SK-N-SH treated with all-trans-retinoic acid at 6 μM for 48 hours (cell line): ENCODE measurements at regions not wholly inside any gene's neighbourhood (a gene's known extent, or its start where the extent isn't known, plus 50 kb on each side); places are given as distances from the start of the nearest gene placed in this dataset.

ENCODE experiments used
- ATAC-seq: fragments of 200-7000 bp; cut with Tn5 transposase; 3 replicates; pipeline ENCODE4 v1.9.1; 2020; ENCODE audit warnings: mild to moderate bottlenecking, moderate library complexity
- ARNTL ChIP-seq: fragments of 450-650 bp; formaldehyde crosslinking; IDR thresholded peaks from 2 replicates; pipeline ENCODE4 v1.5.0; 2020; ENCODE audit warnings: low read depth, mild to moderate bottlenecking, moderate library complexity, borderline replicate concordance
- BACH2 ChIP-seq: fragments of 250-450 bp; sonication (Bioruptor Pico); IDR thresholded peaks from 2 replicates; pipeline ENCODE4 v1.9.0; 2021; ENCODE audit warnings: mild to moderate bottlenecking, borderline replicate concordance
- CREB5 ChIP-seq: fragments of 250-450 bp; sonication (Bioruptor Pico); IDR thresholded peaks from 2 replicates; pipeline ENCODE4 v1.5.1; 2020; ENCODE audit warnings: low read depth, mild to moderate bottlenecking, moderate library complexity
- CSDC2 ChIP-seq: fragments of 250-450 bp; sonication (Bioruptor Pico); IDR thresholded peaks from 2 replicates; pipeline ENCODE4 v1.5.0; 2020; ENCODE audit warnings: mild to moderate bottlenecking, moderate library complexity
- ESRRG ChIP-seq: fragments of 250-450 bp; sonication (Bioruptor Pico); IDR thresholded peaks from 2 replicates; pipeline ENCODE4 v1.6.1; 2021; ENCODE audit warnings: mild to moderate bottlenecking
- GLIS3 ChIP-seq: fragments of 250-450 bp; sonication (Bioruptor Pico); IDR thresholded peaks from 2 replicates; pipeline ENCODE4 v1.5.0; 2020; ENCODE audit warnings: mild to moderate bottlenecking, moderate library complexity
- OSR1 ChIP-seq: fragments of 250-450 bp; sonication (Bioruptor Pico); IDR thresholded peaks from 2 replicates; pipeline ENCODE4 v1.8.0; 2022; ENCODE audit warnings: moderate library complexity, mild to moderate bottlenecking, inconsistent platforms
- PPARA ChIP-seq: fragments of 250-450 bp; sonication (Bioruptor Pico); IDR thresholded peaks from 2 replicates; pipeline ENCODE4 v1.5.0; 2020; ENCODE audit warnings: mild to moderate bottlenecking, borderline replicate concordance
- RARB ChIP-seq: fragments of 250-450 bp; sonication (Bioruptor Pico); IDR thresholded peaks from 2 replicates; pipeline ENCODE4 v1.8.0; 2021; ENCODE audit warnings: mild to moderate bottlenecking, moderate library complexity
- SNAI2 ChIP-seq: fragments of 250-450 bp; sonication (Bioruptor Pico); IDR thresholded peaks from 2 replicates; pipeline ENCODE4 v1.5.0; 2020; ENCODE audit warnings: mild to moderate bottlenecking, moderate library complexity
- TCF4 ChIP-seq: fragments of 250-450 bp; sonication (Bioruptor Pico); IDR thresholded peaks from 2 replicates; pipeline ENCODE4 v1.8.0; 2021; ENCODE audit warnings: mild to moderate bottlenecking, moderate library complexity, borderline replicate concordance
- TOX ChIP-seq: fragments of 250-450 bp; sonication (Bioruptor Pico); IDR thresholded peaks from 2 replicates; pipeline ENCODE4 v1.8.0; 2021; ENCODE audit warnings: mild to moderate bottlenecking, moderate library complexity, borderline replicate concordance
- TSHZ2 ChIP-seq: fragments of 250-450 bp; sonication (Bioruptor Pico); IDR thresholded peaks from 2 replicates; pipeline ENCODE4 v1.5.0; 2020; ENCODE audit warnings: mild to moderate bottlenecking, moderate library complexity
- ZC3H10 ChIP-seq: fragments of 250-450 bp; sonication (Bioruptor Pico); IDR thresholded peaks from 2 replicates; pipeline ENCODE4 v1.5.1; 2021; ENCODE audit warnings: mild to moderate bottlenecking, moderate library complexity
- ZFP3 ChIP-seq: fragments of 250-450 bp; sonication (Bioruptor Pico); IDR thresholded peaks from 2 replicates; pipeline ENCODE4 v1.5.0; 2020; ENCODE audit warnings: mild to moderate bottlenecking, moderate library complexity
- ZFP30 ChIP-seq: fragments of 450-650 bp; formaldehyde crosslinking; IDR thresholded peaks from 2 replicates; pipeline ENCODE4 v1.5.0; 2022; ENCODE audit warnings: mild to moderate bottlenecking, moderate library complexity
- ZNF565 ChIP-seq: fragments of 450-650 bp; formaldehyde crosslinking; conservative IDR thresholded peaks from 2 replicates; pipeline ENCODE4 v1.5.0; 2020; ENCODE audit warnings: low read depth, mild to moderate bottlenecking, moderate library complexity
- ZNF70 ChIP-seq: fragments of 450-650 bp; formaldehyde crosslinking; IDR thresholded peaks from 2 replicates; pipeline ENCODE4 v1.5.0; 2020; ENCODE audit warnings: mild to moderate bottlenecking, moderate library complexity
- ZNF8 ChIP-seq: fragments of 450-650 bp; formaldehyde crosslinking; IDR thresholded peaks from 2 replicates; pipeline ENCODE4 v1.5.0; 2020; ENCODE audit warnings: mild to moderate bottlenecking, moderate library complexity
- TF ChIP-seq, protein P1 (sequence below): fragments of 250-450 bp; sonication (Bioruptor Pico); IDR thresholded peaks from 2 replicates; pipeline ENCODE4 v1.8.0; 2020; ENCODE audit warnings: mild to moderate bottlenecking, moderate library complexity, borderline replicate concordance
- TF ChIP-seq, protein P2 (sequence below): fragments of 250-450 bp; sonication (Bioruptor Pico); IDR thresholded peaks from 2 replicates; pipeline ENCODE4 v1.5.1; 2021; ENCODE audit warnings: mild to moderate bottlenecking, moderate library complexity
- TF ChIP-seq, protein P3 (sequence below): fragments of 250-450 bp; sonication (Bioruptor Pico); IDR thresholded peaks from 2 replicates; pipeline ENCODE4 v1.8.0; 2021; ENCODE audit warnings: low read depth, mild to moderate bottlenecking, moderate library complexity, borderline replicate concordance

GRCh38 chr7:155953501-155953778 is 141.2 kb upstream of the SHH start (continued):
- TF ChIP-seq, protein P1, sequence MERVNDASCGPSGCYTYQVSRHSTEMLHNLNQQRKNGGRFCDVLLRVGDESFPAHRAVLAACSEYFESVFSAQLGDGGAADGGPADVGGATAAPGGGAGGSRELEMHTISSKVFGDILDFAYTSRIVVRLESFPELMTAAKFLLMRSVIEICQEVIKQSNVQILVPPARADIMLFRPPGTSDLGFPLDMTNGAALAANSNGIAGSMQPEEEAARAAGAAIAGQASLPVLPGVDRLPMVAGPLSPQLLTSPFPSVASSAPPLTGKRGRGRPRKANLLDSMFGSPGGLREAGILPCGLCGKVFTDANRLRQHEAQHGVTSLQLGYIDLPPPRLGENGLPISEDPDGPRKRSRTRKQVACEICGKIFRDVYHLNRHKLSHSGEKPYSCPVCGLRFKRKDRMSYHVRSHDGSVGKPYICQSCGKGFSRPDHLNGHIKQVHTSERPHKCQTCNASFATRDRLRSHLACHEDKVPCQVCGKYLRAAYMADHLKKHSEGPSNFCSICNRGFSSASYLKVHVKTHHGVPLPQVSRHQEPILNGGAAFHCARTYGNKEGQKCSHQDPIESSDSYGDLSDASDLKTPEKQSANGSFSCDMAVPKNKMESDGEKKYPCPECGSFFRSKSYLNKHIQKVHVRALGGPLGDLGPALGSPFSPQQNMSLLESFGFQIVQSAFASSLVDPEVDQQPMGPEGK (CRISPR knock-in tag), result no peak
- TF ChIP-seq TCF4 (no peak), TOX (no peak), ZNF565 (no peak), BACH2 (no peak), RARB (no peak), ZNF8 (CRISPR knock-in tag) (no peak), ZNF70 (CRISPR knock-in tag) (no peak), SNAI2 (CRISPR knock-in tag) (no peak)
- TF ChIP-seq, all 23 proteins: peak for 0

- no peak for TF ChIP-seq CSDC2 (CRISPR knock-in tag)
- TF ChIP-seq, protein P2, sequence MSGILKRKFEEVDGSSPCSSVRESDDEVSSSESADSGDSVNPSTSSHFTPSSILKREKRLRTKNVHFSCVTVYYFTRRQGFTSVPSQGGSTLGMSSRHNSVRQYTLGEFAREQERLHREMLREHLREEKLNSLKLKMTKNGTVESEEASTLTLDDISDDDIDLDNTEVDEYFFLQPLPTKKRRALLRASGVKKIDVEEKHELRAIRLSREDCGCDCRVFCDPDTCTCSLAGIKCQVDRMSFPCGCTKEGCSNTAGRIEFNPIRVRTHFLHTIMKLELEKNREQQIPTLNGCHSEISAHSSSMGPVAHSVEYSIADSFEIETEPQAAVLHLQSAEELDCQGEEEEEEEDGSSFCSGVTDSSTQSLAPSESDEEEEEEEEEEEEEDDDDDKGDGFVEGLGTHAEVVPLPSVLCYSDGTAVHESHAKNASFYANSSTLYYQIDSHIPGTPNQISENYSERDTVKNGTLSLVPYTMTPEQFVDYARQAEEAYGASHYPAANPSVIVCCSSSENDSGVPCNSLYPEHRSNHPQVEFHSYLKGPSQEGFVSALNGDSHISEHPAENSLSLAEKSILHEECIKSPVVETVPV (CRISPR knock-in tag), result no peak
- TF ChIP-seq, protein P3, sequence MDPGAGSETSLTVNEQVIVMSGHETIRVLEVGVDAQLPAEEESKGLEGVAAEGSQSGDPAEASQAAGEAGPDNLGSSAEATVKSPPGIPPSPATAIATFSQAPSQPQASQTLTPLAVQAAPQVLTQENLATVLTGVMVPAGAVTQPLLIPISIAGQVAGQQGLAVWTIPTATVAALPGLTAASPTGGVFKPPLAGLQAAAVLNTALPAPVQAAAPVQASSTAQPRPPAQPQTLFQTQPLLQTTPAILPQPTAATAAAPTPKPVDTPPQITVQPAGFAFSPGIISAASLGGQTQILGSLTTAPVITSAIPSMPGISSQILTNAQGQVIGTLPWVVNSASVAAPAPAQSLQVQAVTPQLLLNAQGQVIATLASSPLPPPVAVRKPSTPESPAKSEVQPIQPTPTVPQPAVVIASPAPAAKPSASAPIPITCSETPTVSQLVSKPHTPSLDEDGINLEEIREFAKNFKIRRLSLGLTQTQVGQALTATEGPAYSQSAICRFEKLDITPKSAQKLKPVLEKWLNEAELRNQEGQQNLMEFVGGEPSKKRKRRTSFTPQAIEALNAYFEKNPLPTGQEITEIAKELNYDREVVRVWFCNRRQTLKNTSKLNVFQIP (CRISPR knock-in tag), result no peak
- no peak for TF ChIP-seq BACH2
- TF ChIP-seq, protein P1 (CRISPR knock-in tag), result no peak
- no peak for TF ChIP-seq TCF4
- TF ChIP-seq OSR1 (CRISPR knock-in tag), result no peak
- no peak for TF ChIP-seq ZFP3
- TF ChIP-seq PPARA (CRISPR knock-in tag), result no peak
- TF ChIP-seq TOX, result no peak
- no peak for TF ChIP-seq ESRRG
- TF ChIP-seq TSHZ2, result no peak
- TF ChIP-seq SNAI2 (CRISPR knock-in tag), result no peak
- no peak for TF ChIP-seq CREB5 (CRISPR knock-in tag)
- no peak for TF ChIP-seq RARB
- no peak for TF ChIP-seq ZFP30
- no peak for TF ChIP-seq ZNF8 (CRISPR knock-in tag)
- no peak for TF ChIP-seq GLIS3
- TF ChIP-seq ARNTL (CRISPR knock-in tag), result no peak
- no peak for TF ChIP-seq ZC3H10
- ATAC-seq, result peak; percentile 88
These were observed 139.4 kb upstream of the SHH start for GRCh38 chr7:155951554-155952158.
